Stimulated activated CD4-positive, alpha-beta T cell treated with anti-CD3 and anti-CD28 coated beads, TNF-alpha, amount 100 ng/mL, for 1 hour (primary cell): ENCODE measurements at regions not wholly inside any gene's neighbourhood (a gene's known extent, or its start where the extent isn't known, plus 50 kb on each side); places are given as distances from the start of the nearest gene placed in this dataset.

ENCODE experiments used
- DNase-seq, 3 donors: peaks; one replicate each; pipeline ENCODE4 v3.0.0-alpha.2; 2020; ENCODE audit warnings: low read depth in 3 of 3, low spot score in 1 of 3

DNA sequence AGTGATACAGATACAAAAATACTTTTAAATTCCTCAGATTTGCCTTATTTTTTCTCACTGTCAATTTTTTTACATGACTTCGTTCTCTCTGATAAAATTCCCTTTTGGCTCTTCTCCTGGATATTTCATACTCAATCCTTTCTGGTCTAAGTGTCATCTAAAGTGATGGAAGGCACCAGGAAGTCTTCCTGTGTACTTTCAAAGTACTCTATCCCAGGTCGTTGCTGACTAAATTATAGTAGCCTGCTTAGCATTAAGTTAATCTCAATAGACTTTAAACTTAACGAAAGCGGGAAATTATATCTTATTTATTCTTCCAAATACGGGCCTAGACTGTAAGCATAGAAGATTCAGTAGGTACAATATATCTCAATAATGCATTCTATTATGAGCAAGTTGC is 67.8 kb downstream of the CASP12 start:
- DNase-seq: no peak

DNA sequence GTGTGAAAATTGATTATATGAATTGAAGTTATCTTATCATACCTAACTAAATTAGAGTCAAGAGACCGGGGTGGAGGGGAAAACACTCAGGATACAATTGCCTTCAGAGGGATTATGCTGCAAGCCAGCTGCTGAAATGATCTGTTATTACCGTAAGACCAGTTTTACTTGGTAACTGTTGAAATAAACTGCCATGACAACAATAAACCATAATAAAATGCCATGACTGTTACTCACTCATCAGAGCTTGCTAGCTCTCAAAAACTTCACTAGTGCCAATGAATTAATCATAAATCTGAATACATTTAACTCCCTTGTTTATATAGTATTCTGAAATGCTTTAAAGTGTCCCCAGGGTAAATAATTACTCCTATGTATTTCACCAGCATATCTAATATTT is 68.2 kb downstream of the CASP12 start:
- DNase-seq: no peak

DNA sequence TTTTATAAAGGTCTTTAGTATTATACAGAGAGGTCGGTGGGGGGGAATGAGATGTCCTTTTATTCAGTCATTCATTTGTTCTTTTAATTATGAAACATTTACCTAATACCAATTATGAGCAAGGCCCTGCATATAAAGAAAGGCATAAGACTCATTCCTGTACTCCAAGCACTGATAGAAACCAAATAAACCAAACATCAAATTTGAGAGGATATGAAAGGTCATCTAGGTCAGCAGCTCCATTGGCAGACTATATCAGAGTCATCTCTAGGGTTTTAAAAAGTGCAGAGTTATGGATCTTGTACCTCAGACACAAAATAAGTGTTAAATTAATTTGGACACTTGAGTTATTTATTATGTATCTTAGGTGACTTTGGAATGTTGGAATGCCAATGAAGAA is 71.5 kb downstream of the CASP12 start:
- DNase-seq: no peak

DNA sequence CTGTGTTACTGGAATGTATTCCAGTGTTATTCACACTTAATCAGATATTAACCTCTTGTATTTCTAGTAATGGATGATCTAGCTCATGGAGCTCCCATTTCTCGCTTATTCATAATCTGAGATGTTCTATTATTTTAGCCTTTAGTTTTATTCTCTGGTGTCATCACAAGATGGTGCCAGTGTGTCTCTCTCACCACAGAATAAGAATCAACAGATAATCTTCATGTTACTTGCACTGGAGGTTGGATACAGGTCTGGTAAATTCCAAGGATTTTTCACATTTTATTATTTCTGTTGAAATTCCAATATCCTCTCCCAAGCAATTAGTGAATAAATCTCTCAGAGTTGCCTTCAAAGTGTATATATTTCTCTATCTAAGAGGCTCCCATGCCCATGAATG is 74.6 kb downstream of the CASP12 start:
- DNase-seq: no peak

DNA sequence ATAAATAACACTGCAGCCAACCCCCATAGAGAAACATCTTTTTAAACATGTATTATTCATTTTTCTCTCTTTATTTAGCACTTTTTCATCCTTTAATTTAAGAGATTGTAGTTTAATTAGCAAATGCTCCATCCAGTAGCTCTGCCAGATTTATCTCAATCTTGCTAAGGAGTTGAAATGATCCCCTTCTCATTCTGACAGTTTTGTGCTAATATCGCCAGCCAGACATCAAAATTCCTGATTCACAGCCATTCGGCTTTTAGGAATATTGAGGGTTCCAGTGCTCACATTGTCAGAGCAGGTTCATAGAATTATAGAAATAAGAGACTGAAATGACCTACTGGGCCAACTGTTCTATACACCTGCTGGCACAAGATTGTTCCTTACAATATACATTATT is 77.8 kb downstream of the CASP12 start:
- DNase-seq: no peak

DNA sequence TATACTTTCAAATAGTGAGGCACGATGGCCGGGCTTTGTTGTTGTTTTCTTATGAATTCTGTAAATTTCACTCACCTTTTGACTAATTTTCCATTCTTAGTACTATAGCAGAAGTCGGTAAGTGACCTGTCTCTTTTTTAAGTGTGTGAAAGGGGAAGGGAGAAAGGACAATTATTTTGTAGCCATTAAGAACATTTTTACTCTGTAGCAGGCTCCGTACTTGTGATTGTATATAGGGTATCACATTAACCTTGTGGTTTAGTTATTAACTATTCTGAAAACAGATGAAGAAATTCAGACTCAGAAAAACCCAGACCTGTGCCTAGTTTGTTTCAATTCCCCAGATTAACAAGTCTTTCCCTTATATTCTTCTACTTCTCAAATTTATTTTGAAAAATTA is 78.7 kb downstream of the CASP12 start:
- DNase-seq: no peak

DNA sequence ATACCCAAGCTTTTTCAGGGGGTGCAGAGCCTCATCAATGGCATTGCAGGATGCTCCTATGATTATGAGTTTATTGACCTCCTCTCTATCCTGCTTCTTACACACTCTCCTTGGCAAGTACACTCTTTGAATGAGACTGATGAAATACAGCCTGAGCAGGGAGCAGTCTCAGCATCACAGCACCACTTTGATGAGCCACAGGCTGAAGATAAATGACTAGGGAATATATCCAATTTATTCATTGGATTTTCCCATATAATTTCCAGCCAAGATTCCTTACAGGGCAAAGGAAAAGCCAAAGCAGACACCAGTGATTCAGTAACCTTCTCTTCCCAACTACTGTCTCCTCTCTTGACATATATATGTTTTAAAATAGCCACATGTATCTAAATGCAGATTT is 79.2 kb downstream of the CASP12 start:
- DNase-seq: no peak

DNA sequence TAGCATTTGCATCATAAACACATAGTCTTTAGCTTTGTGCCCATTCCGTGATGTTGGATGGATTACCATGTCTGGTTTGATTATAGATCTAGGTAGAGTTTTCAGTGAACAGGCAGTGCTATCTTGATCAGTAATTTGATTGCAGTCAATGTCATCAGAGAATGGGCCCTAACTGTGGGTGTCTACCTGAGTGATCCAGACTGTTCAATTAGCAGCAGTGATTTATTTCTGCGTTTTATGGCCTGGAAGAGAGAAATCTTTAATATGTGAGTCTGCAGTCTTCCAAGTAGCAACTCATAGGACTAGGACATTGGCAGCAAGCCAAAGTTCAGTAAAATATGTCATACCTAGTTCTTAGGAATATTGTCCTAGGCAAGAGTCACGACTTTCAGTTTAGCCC is 80.3 kb downstream of the CASP12 start:
- DNase-seq: no peak

DNA sequence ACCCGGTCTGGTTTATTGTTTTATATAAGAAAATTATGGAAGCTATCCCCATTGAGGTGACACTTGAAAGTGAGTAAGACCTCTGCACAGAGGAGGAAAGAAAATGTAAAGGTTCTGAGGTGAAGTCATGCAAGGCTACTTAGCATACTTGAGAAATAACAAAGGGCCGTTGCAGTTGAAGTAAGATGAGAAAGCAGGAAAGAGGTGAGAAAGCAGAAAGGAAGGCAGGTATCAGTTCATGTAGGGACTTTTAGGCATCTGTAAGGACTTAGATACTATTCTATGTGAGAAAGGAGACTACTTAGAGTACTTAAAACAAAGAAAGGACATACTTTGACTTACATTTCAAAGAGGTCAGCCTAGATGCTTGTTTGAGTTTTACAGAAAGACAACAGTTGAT is 84.7 kb downstream of the CASP12 start:
- DNase-seq: no peak

DNA sequence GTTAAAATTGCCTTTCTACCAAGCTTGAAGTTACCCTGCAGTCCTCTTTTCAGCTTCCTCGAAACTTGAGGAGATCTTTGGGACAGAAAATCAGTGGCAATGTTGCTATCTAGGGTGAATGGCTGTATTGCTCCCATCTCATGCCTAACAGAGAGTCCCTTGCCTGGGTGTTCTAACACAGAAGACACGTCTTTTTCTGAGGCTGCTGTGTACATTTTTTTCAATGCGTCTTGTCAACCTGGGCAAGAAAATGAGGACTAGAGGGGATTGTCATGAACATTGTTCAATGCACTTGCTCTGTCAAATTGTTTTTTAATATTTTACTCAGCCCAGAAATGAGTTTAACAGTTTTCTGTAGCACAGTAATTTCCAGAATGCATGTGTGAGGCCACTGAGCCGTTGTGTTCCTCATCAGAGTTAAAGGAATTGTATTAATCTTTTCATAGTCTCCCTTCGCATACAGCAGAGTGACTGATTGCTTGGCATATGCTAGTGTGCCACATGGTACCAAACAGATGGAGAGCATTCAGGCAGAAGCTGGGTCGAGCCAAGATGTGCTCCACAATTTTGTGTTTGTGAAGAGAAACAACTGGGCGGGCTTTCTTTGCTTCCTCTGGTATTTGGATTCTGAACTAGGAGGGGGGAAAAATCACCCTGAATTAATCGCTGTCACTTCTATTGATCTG is 86.0 kb downstream of the CASP12 start:
- no peak for DNase-seq

DNA sequence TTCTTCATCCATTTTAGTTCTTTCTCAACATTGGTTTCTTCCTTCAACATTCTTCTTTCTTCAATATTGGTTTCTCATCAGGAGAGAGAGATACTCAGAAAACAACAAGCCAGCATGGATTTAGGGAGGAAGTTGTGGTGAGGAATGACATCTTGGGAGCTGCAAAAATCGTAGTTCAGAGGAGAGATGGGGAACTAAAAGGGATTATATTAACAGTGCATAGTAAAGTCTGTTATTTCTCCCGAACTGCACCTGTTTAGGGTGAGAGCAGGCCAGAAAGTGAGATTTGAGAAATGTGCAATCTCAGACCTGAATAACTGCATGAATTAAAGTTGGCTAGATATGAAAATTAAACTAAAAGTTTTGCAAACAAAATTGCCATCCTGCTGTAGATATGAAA is 94.5 kb downstream of the CASP12 start:
- DNase-seq: no peak

DNA sequence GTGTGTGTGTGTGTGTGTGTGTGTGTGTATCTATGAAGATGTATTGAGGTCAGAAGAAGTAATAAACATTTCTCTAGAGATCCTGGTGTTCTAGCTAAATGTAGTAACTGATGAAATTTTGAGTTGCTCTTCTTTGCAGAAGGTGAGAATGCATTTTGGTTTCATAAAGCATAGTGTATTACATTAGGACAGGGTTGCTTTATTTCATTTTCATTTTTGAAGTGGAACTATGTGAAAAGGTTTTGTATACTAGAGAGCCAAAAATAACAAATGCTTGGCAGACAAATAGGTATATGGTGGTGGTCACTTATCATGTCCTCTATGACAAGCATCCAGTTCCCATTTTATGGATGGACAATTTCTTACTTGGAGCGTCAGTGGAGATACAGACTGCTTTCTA is 99.0 kb downstream of the CASP12 start:
- DNase-seq: no peak

DNA sequence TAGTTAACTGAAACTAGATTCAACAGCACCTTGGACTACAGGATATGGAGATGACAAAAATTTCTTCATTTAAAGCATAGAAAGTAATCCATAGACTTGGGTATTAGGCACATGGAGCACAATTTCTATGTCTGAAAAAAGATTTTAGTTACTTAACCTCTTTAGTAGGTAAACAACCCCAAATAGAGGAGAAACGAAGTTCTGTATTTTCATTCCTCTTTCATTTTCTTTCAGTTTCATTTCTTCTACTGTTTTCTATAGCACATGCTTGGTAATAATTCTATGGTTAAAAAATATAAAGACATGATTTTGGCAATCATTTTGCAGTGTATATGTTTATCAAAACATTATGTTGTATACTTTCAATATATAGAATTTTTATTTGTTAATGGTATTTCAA is 99.5 kb downstream of the CASP12 start:
- no peak for DNase-seq

DNA sequence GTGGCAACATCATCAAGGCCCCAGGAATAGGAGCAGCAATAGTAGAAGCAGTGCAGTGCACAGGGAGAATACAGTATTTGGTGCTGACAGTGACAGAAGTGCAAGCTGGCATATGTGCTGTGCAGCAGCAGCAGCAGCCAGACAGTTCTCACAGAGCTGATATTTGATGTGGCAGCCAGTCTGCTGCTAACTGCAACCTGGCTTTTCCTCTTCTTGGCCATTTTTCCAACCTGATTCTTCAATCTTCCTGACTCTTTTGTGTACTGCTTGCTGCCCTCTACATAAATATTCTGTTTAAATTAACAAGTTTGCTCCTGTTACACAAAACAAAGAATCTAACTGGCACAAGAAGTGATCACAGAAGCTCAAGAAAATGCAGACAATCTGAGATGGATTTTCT is 102.0 kb downstream of the CASP12 start:
- DNase-seq: no peak

DNA sequence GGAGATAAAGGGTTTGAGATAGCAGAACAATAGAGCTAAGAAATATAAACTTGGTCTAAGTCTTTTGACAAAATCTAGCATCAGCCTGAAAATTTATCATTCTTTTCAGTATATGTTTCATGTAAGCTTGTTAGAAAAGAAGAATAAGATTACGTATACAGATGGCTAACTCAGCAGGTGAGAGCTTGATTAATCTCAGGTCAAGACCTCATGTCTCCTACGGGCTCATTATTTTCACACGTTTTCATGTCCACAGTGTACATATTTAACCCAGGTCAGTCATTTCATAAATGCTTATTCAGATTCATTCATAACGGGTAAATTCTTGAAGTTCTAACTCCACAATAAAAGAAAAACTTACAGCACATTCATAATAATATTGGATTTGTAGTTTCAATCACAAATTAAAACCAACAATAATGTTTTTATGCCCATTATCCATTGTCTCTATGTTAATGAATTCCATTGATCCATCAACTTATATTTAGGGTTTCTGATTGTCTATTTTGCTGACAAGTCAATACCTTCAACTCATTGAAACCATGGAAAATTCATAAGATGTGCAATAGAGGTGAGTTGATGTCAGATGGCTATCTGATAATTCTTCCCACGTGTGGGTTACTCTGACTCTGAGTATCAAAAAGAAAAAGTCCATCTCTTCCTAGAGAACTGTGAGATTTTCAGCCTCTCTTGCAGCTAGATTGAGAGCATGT is 102.6 kb downstream of the CASP12 start:
- DNase-seq: no peak

DNA sequence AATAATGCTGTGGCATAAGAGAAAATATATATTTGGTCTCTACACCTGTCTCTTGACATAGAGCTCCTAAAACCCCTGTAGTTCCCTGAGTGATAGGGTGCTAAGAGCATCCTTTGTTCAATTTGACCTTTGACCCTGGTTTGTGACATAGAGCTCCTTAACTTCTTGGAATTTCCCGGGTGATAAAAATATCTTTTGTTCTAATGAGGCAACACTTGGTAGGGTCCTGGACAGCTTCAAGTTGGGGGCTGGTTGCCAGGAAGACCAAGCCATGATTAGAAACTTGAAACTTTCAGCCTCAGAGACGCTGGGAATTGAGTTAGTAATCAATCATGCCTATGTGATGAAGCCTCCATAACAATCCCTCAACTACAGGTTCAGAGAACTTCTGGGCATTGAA is 105.4 kb downstream of the CASP12 start:
- no peak for DNase-seq

DNA sequence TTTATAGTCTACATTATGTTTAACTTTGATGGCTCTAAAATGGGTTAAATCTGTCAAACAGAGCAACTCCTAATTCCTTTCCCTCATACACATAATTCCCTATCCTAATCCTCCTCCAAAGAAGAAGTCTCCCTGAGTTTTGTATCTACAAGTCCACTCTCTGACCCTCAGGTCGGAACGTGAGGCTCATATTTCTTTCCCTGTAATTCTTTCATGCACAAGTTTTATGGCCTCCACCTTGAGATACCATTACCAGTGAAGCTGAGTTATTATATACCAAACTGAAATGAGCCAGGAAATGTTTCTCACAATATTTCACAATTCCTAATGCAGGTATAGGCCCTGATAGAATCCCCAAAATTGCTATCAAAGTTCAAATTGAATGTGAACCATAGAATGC is 106.4 kb downstream of the CASP12 start:
- DNase-seq: no peak

DNA sequence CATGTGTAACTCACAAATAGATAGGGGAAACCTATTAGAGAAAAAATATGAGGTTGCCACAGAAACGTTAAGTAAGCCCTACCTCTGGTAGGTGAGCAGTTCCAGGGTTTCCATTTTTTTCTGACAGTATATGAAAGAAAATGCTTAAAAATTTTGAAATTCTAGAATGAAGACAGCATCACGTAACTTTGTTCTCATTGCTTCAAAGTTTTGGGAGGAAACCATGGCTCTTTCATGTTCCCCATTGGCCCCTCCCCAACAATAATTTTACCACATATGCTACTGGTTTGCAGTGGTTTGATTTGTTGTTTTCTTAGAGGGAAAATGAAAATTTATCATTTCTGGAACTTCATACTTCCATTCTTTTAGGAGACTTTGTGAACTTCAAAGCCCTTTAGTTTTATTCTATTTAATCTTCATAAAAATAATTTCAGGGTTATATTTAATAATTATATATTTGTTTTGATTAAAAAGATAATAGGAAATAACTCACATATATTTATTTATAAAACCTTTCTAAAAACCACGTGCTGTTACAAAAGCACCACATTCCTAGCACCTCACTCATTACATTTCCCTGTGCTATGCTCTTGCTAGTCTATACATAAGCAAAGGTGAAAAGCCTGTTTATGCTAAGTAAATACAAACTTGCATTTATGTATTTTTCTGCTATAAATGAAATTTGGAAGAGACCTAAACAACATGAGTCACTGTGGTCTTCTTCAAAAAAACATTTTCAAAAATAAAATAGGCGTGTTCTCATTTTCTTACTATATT is 113.4 kb downstream of the CASP12 start:
- DNase-seq: no peak

DNA sequence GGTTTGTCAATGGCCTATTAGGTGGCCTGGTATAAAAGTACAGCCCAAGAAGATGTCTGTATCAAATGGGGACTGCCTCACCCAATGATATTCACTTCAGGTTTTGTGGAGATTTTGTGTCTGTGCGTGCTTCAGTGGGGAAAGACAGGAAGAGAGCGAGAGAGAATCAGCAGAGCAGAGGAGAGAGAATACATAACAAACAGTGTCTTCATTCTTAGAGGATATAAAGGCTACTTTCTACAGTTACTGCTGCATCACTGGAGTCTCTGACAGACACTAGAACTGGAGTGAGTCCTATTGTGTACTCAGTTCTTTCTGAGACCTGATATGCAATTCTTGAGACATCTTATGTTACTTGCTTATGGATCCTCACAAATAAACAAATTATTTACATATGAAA is 115.0 kb downstream of the CASP12 start:
- DNase-seq: no peak

DNA sequence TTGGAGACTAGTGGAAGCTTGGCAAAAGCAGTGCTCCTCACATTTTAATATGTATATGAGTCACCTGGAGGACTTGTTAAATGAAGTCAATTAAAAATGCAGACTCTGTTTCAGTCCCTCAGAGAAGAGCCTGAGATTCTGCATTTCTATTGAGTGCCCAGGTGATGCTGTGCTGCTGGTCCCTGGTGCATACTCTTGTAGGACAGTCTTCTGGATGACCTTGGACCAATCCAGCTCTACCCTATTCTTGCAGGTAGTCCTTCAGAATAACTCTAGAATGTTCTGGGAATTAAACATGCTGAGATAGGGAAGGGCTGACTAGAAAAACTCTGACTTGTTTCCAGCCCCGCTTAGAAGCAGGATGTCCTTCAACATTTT is 115.9 kb downstream of the CASP12 start:
- DNase-seq: no peak

DNA sequence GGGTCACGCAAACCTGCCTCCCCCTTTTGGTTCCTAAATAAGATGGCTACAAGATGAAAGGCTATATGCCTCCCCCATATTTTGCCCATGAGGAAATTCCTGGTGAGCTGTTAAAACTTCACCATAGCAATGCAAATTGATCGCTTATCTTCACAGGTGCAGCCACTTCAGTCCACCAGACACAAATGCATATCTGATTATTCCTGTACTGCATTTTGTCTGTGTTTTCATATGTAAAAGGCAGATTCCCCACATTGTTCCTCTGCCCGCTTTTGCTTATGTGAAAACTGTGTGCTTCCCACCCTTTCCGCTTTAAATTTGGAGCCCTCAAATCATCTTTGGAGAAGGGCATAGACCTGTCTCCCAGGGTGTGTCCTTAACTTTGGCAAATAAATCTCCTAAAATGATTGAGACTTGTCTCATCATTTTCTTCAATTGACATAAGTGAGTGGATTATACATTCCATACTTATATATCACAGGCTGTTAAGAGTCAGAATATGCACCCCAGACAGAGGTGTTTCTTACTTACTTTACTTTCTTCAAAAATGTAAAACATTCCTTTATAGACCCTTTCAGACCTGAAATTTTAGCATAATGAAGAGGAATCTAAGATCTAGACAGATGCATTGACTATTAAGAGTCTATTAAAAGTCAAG is 116.4 kb downstream of the CASP12 start:
- DNase-seq: no peak

DNA sequence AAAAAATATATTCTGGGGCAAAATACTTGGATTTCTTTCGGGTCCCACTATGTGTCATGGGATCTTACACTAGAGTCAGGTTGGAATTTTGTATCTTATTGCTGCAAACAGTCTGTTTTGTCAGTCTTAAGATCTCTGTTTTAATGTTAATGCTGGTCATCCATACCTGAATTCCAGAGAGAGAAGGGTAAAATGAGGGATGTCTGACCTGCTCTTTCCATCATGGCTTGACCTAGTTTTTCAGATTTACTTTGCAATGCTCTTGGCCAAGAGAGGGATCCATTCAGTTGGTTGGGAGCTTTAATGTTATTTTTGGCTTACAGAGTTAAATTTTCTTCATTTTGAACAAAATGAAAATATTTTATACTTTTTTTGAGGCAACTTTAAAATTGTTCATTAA is 117.2 kb downstream of the CASP12 start:
- no peak for DNase-seq
